Uterus (tissue), 3 donors: ENCODE measurements at regions not wholly inside any gene's neighbourhood (a gene's known extent, or its start where the extent isn't known, plus 50 kb on each side); places are given as distances from the start of the nearest gene placed in this dataset.

Experiments
- DNase-seq, 2 donors: peaks; one replicate each; pipeline ENCODE4 v3.0.0-alpha.2; 2019 to 2020
- H3K27ac ChIP-seq, 2 donors: fragments of 200-600 bp; sonication (generic); 1 replicate in 1 of 2; 2 replicates in 1 of 2; pipeline ENCODE4 v1.5.1; 2016 to 2018
- H3K27me3 ChIP-seq, 2 donors: fragments of 200-600 bp; sonication (generic); one replicate each; pipeline ENCODE4 v1.5.1; 2018 to 2019; ENCODE audit warnings: control low read depth in 1 of 2
- H3K36me3 ChIP-seq, 2 donors: fragments of 200-600 bp; sonication (generic); one replicate each; pipeline ENCODE4 v1.5.1; 2019; ENCODE audit warnings: control low read depth in 1 of 2
- H3K4me1 ChIP-seq, 2 donors: fragments of 200-600 bp; sonication (generic); one replicate each; pipeline ENCODE4 v1.5.1; 2018 to 2019; ENCODE audit warnings: control low read depth in 1 of 2
- H3K4me3 ChIP-seq, 2 donors: fragments of 200-600 bp; sonication (generic); 1 replicate in 1 of 2; 2 replicates in 1 of 2; pipeline ENCODE4 v1.5.1; 2018 to 2019; ENCODE audit warnings: mild to moderate bottlenecking in 1 of 2
- H3K9me3 ChIP-seq, 2 donors: fragments of 200-600 bp; sonication (generic); one replicate each; pipeline ENCODE4 v1.5.1; 2019; ENCODE audit warnings: control low read depth in 1 of 2
- CTCF ChIP-seq, 4 experiments: fragments of 200-600 bp in 2 of 4; fragments of 450-650 bp in 2 of 4; sonication (generic) in 2 of 4; IDR thresholded peaks; one replicate each; pipeline ENCODE4 v1.5.1; 2016 to 2019; ENCODE audit warnings: antibody characterized with exemption in 4 of 4, mild to moderate bottlenecking in 2 of 4, moderate library complexity in 1 of 4
- POLR2A ChIP-seq, 2 donors: fragments of 450-650 bp; IDR thresholded peaks; one replicate each; pipeline ENCODE4 v1.6.1; 2016; ENCODE audit warnings: antibody characterized with exemption in 2 of 2, mild to moderate bottlenecking in 1 of 2, moderate library complexity in 1 of 2
- intact Hi-C: fragments of 100-400 bp; cut with DNase I; formaldehyde crosslinking; loops from one replicate; pipeline ENCODE4 v1.15.1; 2023; ENCODE audit warnings: low total_unique reads
- donor health status: DM: yes; HTN: yes; CAD: no.

- no peak overlapping the region for H3K27ac ChIP-seq
- H3K27me3 ChIP-seq = no peaks in the 10 kb centered on the region
- intact Hi-C loops = no loop called here
- no peak overlapping the region for H3K4me3 ChIP-seq
- H3K36me3 ChIP-seq = no peaks in the 10 kb centered on the region
- no peaks in the 10 kb centered on the region for H3K9me3 ChIP-seq
- DNase-seq = no peak
- no peak for TF ChIP-seq POLR2A (IDR thresholded peaks at IDR 0.05)
- no peak for TF ChIP-seq CTCF (IDR thresholded peaks at IDR 0.05)
- no peaks in the 10 kb centered on the region for H3K4me1 ChIP-seq
Observed at GRCh38 chr18:57918601-57919000, 115.5 kb upstream of the ATP8B1 start.

- Histone ChIP-seq H3K4me1 (no peaks in the 10 kb centered on the region), H3K9me3 (no peaks in the 10 kb centered on the region), H3K27me3 (no peaks in the 10 kb centered on the region), H3K4me3 (no peak overlapping the region), H3K27ac (no peak overlapping the region), H3K36me3 (no peaks in the 10 kb centered on the region)
- intact Hi-C loops = no loop called here
- no peak for DNase-seq
- TF ChIP-seq POLR2A (IDR thresholded peaks at IDR 0.05) = no peak
- TF ChIP-seq CTCF (IDR thresholded peaks at IDR 0.05) = no peak
Observed at GRCh38 chr18:57916684-57917083, 113.6 kb upstream of the ATP8B1 start.

- intact Hi-C loops = no loop called here
- no peaks in the 10 kb centered on the region for H3K36me3 ChIP-seq
- no peak overlapping the region for H3K4me3 ChIP-seq
- TF ChIP-seq POLR2A (IDR thresholded peaks at IDR 0.05) (no peak), CTCF (IDR thresholded peaks at IDR 0.05) (no peak)
- no peak overlapping the region for H3K27ac ChIP-seq
- no peak for DNase-seq
- H3K9me3 ChIP-seq = no peaks in the 10 kb centered on the region
- H3K27me3 ChIP-seq = no peaks in the 10 kb centered on the region
- no peaks in the 10 kb centered on the region for H3K4me1 ChIP-seq
Observed at GRCh38 chr18:57915865-57916582, 112.9 kb upstream of the ATP8B1 start.

GRCh38 chr18:57915248-57915647 lies 112.1 kb upstream of the ATP8B1 start:
- Histone ChIP-seq H3K36me3 (no peaks in the 10 kb centered on the region), H3K4me3 (no peak overlapping the region), H3K4me1 (no peaks in the 10 kb centered on the region), H3K27ac (no peak overlapping the region), H3K27me3 (no peaks in the 10 kb centered on the region), H3K9me3 (no peaks in the 10 kb centered on the region)
- intact Hi-C loops = no loop called here
- DNase-seq = no peak
- no peak for TF ChIP-seq POLR2A (IDR thresholded peaks at IDR 0.05)
- no peak for TF ChIP-seq CTCF (IDR thresholded peaks at IDR 0.05)

- TF ChIP-seq POLR2A (IDR thresholded peaks at IDR 0.05) = no peak
- no peak for TF ChIP-seq CTCF (IDR thresholded peaks at IDR 0.05)
- no peak overlapping the region for H3K27ac ChIP-seq
- no peak overlapping the region for H3K4me3 ChIP-seq
- H3K27me3 ChIP-seq = no peaks in the 10 kb centered on the region
- no peaks in the 10 kb centered on the region for H3K36me3 ChIP-seq
- H3K4me1 ChIP-seq = no peaks in the 10 kb centered on the region
- no peak for DNase-seq
- intact Hi-C loops = no loop called here
- no peaks in the 10 kb centered on the region for H3K9me3 ChIP-seq
Observed at GRCh38 chr18:57913686-57914085, 110.6 kb upstream of the ATP8B1 start.
